Right lobe of liver (tissue), 4 donors: ENCODE measurements at regions not wholly inside any gene's neighbourhood (a gene's known extent, or its start where the extent isn't known, plus 50 kb on each side); places are given as distances from the start of the nearest gene placed in this dataset.

ENCODE experiments used
- CTCF ChIP-seq, 4 donors: fragments of 200-600 bp in 3 of 4; fragments of 450-650 bp in 1 of 4; IDR thresholded peaks; one replicate each; pipeline versions ENCODE4 v1.5.1 to v1.8.0; 2016 to 2022; ENCODE audit warnings: antibody characterized with exemption in 4 of 4, mild to moderate bottlenecking in 2 of 4
- POLR2A ChIP-seq: fragments of 450-650 bp; IDR thresholded peaks from one replicate; pipeline ENCODE4 v1.6.1; 2017; ENCODE audit warnings: antibody characterized with exemption, mild to moderate bottlenecking
- donor health status: DM: no; HTN: no; CAD: no.
- donor health status: DM: no; HTN: no; CAD: no.
- donor health status: DM: no; HTN: yes; CAD: no.

GRCh38 chr6:169079650-169080049, 174.0 kb downstream of the THBS2 start:
- TF ChIP-seq CTCF (IDR thresholded peaks at IDR 0.05) (no peak), POLR2A (no peak)
